Activated T-cell treated with anti-CD3 and anti-CD28 coated beads, Interleukin-2, amount 50 U/mL, for 1 hour (primary cell): ENCODE measurements at regions not wholly inside any gene's neighbourhood (a gene's known extent, or its start where the extent isn't known, plus 50 kb on each side); places are given as distances from the start of the nearest gene placed in this dataset.

Source experiments
- DNase-seq: peaks from one replicate; pipeline ENCODE4 v3.0.0-alpha.2; 2020

DNA sequence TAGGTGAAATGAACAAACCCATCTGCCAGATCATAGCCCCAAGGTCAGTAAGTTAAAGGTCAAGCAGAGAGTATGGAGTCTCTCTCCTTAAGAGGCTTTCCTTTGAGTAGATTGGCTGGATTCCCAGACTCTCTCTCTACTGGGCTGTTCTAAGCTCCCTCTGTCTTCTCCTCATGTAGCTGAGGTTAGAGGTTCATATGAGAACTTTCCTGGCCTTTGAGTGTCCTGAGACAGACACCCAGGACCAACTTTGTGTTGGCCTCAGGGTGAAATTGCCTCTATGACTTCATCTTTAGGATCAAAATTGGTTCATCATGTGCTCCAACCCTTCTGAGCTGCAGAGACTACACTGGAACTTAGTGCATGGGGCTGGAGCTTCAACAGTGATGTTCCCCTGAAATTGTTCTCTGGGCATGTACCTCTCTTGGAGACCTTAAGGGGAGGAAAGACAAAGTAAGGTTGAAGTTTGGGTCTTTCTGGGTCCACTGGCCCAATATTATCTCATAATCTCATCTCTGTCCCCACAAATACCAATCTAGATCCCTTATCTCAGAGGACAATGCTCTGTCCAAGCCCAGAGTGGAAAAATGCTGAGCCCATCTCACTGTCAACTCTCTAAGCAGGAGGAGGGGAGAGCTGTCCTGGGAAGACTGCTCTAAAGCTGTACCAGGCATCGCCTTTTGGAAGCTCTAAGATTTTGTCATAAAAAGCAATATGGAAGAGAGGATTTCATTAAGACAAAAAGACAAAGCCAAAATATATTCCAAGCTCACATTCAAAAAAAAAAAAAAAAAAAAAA, 177.3 kb upstream of the ARL4C start:
- no peak for DNase-seq

DNA sequence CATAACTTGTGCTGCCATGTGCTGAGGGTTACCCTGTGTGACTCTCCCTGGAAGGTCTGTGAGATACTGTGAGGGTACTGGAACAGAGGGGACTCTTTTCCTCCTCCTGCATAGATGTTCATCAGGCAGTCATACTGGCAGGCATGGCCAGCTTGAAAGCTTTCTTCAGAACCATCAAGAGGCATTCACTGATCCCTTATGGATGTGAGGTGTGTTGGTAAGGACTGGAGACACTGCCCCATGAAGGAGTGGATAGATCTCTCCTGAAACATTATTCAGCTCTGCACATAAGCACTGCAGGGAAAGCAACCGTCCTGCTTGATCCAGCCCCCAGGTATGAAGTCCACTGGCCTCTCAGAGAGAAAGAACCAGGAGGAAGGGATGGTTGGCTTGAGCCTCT, 176.6 kb upstream of the ARL4C start:
- no peak for DNase-seq

DNA sequence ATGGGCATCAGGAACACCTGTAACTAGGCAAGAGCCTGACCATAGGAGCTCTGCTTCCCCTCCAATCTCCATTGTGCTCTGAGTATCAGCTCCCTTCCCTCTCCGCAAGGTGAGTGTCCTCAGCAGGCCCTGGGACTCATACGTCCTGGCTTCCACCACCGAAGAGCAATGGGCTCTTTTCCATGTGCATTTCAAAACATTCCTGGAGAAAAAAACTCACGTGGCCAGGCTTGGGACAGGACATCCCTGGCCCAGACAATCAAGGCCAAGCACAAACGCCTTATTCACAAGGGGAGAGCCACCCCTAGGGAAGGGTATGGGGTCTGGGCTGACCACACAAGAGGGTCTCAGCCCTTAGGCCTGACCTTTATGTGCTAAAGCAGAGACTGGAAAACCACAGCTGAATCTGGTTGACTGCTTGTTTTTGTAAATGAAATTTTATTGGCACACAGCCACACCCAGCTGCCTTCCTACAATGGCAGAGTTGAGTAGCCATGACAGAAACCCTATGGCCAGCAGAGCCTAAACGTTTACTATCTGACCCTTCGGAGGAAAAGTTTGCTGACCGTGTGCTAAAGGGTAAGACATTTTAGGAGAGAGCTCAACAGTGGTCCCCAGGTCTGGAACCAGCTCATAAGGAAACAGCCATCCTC, 175.7 kb upstream of the ARL4C start:
- no peak for DNase-seq

DNA sequence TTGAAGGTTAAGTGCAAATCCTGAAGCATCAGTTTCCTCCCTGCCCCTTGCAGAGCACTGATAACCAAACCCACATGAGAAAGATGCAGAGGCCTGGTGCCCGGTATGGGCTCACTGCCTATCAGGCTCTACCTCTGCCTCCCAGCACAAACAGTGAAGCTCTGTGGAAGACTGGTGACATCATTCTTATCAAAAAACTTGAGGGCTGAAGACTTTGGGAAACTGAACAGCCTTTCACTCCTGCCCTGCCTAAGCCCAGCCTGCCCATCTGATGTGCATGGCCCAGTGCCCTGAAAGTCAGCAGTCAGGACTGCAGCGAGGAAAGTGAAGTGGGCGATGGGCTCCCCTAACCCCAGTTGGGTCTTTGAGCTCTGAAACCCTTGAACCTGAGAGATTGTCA, 174.8 kb upstream of the ARL4C start:
- no peak for DNase-seq

DNA sequence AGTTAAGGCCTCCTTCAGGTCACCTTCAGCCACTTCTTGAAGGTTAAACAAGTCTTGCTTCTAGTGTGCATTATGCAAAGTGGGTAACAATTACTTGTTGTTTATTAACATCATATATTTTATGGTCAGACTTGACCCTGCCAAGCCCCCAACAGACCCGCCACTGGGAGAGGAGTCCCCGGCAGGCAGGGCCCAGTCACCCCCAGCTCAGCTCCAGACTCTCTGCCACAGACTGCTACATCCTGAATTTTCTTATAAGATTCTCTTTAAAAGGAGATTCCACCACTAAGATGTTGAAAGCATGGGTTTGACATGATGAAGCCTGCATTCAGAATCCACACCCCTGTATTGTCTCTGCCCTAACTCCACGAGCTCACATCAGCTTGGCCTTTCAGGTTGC, 174.3 kb upstream of the ARL4C start:
- DNase-seq, result no peak

DNA sequence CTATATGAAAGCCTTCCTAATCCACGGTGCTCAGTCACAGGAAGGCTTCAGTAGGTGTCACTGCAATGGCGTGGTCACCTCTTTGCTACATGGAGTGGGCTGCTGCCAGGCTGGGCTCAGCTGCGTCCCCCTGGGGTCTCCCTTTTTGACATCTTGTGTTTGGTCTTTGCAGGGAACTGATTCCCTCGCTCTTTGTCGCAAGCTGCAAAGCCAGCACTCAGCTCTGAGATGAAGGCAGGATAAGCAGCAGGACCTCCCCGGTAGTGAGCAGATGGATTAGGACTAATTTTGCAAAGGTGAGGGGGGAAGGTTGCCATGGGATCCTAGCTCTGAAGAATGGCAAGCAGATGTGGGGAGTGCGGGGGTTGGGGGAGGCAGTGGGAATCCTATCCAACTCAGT, 173.9 kb upstream of the ARL4C start:
- DNase-seq, result no peak

DNA sequence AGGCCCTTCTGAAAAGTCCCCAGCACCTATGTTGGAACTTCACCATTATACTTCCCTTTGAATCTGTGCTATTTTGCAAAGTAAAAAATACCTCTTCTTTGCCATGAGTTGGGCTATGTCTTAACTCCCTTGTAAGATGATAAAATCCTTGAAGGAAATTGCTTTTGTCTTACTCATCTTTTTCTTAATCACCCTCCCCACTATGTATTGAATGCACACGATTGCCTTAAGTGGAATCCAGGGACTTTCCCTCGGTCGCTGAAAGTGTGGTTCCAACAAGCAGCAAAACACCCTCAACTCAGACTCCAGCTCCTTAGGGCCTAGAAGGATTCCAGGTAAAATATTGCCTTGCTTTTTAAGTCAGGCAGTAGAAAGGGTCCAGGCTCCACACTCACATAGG, 173.2 kb upstream of the ARL4C start:
- no peak for DNase-seq

DNA sequence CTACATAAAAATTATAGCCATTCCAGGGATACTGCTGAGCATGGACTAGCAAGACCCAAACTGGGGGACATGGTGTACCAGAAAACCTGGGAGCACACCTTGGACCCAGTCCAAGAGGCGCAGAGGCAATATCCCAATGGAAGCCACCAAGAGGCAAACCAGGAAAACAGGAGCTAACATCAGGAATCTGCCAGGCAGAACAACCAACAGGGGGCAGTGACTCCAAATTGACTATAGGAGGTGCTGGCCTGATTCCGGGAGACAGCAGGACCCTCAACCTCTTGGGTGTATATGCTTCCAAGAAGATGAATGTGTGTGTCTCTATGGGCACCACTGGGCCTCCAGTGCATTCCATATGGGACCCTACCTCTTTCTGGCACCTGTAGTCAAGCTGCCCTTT, 172.7 kb upstream of the ARL4C start:
- DNase-seq, result no peak

DNA sequence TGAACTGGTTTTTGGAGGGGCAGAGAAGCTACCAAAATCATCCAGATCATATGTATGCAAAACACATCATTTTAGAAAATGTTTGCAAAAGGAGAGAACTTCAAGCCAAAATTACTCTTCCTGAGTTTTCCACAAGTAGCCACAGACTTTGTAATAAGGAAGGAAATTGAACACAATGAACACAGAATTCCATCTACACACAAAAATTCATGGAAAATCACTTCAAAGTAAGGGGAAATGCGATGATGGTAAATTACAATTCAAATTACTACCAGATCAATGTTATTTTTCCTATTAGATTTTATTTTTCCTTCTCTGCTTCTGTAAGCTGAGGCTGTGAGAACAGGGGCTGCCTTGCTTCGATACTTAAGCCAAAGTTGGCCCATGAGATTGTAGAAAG, 172.1 kb upstream of the ARL4C start:
- no peak for DNase-seq

DNA sequence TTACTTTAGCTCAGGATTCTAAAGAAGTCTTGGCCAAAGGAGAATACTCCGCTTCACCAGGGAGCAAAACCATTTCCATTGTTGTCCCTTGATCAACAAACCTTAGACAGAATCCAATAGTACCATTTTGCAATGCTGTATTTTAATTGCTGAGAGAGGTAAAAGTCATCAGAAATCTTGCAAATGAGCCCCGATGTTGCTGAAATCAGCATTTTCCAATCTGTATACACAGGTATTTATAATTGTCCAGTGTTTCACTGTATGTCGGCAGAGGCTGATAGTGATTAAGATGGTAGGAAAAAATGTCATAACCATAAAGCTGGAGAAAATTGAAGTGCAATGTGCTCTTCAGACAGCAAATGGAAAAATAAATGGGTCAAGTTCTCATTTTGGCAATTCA, 170.0 kb upstream of the ARL4C start:
- no peak for DNase-seq

DNA sequence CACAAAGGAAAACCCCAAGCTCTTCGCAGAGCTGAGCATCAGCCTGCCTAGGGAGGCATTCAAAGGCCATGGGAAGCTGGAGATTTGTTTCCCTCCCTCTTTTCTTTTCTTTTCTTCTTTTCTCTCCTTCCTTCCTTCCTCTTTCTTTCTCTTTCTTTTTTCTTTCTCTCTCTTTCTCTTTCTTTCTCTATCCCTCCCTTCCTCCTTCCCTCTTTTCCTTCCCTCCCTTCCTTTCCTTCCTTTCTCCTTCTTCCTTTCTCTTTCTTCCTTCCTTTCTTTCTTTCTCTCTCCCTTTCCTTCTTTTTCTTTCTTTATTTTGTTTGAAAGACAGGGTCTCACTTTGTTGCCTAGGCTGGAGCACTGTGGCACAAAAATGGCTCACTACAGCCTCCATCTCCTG, 168.4 kb upstream of the ARL4C start:
- DNase-seq, result no peak

DNA sequence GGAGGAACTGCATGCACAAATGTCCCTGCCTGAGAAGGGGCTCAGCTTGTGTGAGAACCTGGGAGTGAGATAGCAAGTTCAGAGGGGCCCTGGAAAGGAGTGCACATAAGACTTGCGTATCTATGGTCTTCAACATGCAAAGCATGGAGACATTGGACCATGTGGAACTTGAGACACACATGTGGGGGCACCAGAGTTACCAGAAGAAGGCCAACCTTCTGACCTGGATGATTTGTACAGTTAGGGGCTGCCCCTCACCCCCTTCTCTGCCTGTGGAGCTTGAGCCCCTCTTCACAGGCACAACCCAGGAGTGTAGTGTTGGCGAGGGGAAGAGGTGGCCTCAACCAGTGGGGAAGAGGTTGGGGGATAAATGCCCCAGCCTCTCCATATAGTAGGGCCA, 165.0 kb upstream of the ARL4C start:
- no peak for DNase-seq

DNA sequence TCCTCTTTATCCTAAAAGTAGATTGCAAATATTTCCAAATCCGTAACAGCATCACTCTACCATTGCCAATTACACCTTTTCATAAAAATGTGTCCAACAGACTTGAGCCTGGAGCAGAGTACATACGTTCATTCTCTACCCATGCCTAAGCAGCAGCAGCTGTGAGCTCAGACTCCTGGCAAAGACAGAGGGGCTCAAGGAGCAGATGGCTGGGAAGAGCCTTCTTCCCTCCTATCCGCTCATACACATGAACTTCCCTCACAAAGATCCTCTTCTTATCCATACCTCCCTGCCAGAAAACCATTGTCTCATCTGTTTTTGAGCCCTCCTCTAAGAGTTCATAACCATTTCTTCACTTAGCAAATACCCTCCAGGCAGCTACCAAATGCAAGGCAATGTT, 164.3 kb upstream of the ARL4C start:
- DNase-seq, result no peak

DNA sequence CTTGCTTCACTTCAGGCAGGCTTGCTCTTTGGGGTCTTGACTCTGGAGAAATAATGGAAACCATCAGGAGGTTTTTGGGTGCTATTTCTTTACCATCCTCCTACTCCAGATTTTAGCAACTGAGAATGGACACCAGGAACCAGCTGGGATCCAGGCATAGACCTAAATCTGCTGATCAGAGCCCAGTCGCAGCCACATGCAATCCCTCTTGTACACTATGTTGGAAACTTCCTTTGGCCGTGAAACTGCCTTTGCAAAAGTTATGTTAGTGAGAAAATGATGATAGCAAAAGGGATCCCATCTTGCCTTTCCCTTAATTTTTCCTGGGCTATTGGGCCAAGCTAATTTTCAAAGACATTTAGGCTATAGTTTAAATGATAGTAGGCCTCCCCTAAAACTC, 158.8 kb upstream of the ARL4C start:
- DNase-seq, result no peak

DNA sequence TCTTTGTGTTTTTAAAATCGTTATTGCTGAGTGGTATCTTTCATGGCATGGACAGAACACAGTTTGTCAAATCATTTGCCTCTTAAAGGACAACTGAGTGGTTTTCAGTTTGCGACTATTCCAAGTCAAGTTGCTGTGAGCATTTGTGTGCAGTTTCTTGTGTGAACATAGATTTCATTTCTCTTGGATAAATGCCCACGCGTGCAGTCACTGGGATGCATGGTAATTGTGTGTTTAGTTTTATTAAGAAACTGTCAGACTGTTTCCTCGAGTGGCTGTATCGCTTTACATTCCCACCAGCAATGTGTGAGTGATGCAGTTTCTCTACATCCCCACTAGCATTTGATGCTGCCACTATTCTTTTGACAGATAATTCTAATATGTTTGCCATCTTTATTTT, 154.0 kb upstream of the ARL4C start:
- DNase-seq, result no peak

DNA sequence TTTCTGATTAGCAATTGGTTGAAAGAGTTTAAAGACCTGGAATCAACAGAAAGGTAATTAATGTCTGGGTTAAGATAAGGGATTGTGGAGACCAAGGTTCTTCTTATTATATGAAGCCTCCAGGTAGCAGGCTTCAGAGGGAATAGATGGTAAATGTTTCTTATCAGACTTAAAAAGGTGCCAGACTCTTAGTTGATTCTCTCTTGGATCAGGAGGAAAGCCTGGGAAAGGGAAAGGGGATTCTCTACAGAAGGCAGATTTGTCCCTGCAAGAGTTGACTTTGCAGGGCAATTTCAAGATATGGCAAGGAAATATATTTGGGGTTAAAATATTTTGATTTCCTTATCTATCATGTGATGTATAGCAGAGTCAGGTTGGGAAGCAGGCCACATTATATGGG, 153.1 kb upstream of the ARL4C start:
- DNase-seq, result no peak

DNA sequence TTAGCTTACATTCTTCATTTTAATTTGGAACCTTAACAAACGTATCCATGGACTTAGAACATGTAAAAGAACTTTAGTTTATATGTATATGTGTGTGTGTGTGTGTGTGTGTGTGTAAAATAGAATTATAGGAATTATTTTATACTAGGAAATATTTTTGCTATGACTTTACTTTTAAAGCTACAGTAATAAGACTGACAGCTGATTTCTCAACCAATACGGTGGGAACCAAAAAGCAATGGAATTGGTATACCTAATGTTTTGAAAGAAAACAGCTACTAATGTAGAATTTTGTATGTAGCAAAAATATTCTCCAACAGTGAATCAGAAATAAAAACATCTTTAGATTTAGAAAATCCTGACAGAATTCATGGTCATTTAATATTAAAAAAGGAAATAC, 146.5 kb upstream of the ARL4C start:
- DNase-seq, result no peak

DNA sequence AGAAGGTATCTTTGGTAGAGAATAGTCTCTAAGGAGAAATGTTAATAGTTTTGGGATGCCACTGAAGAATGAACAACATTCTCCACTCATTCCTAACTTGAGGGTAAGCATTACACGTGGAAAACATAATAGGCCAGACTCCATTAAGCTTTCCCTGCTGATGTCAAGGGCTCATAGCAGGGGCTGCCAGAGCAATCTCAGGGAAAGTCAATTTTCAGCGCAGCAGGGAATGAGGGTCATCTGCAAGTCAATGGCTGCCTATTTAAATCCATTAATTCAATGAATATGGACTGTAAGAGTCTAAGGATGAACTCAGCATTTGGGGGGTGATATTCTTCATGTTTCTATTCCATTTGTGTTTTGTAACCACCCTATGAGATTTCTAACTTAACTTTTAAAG, 144.2 kb upstream of the ARL4C start:
- no peak for DNase-seq

DNA sequence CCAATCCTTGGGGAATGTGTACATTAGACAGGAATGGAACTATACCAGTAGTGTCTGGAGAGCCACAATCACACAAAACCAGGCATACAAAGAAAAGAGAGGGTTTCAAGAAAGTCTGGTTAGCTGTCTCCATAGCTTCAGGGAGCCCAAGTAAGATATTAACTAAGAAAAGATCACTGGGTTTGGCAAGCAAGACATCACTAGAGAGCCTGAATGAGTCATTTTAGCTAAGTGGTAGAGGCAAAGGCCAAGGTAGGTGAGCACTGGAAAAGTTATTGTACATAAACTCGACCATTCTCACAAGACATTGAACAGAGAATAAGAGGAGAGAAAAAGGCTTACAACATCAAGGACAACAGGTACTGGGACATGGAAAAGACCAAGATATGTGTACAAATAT, 143.8 kb upstream of the ARL4C start:
- DNase-seq, result no peak

DNA sequence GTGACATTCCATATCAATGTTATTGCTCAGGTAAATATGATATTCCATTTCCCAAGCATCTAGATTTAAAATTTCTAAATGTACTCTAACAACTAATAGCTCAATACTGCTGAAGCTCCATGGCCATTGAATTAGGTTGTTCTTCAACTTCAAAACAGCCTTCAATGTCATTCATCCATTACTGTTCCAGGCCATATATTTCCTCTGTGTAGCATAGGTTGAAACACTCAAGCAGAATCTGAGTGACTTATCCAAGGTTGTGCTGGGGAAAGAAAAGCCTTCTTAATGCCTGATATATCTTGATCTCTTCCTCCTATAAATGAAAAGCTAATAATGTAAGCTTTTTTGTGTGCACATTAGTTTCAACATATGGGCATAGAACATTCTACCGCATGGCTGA, 142.1 kb upstream of the ARL4C start:
- no peak for DNase-seq

DNA sequence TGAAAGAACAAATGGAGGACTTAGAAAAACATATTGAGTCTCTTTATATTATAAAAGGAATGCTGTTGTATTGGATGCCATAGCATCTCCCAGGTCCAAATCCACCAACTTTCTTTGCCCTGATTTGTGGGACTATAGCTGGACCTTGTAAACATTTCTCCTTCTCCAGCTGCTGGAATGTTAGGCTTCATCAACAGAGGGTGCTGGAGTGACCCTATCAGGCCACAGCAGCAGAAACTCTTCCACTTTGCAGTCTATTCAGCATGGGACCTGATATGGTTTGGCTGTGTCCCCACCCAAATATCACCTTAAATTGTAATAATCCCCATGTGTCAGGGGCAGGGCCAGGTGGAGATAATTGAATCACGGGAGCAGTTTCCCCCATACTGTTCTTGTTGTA, 138.4 kb upstream of the ARL4C start:
- no peak for DNase-seq

DNA sequence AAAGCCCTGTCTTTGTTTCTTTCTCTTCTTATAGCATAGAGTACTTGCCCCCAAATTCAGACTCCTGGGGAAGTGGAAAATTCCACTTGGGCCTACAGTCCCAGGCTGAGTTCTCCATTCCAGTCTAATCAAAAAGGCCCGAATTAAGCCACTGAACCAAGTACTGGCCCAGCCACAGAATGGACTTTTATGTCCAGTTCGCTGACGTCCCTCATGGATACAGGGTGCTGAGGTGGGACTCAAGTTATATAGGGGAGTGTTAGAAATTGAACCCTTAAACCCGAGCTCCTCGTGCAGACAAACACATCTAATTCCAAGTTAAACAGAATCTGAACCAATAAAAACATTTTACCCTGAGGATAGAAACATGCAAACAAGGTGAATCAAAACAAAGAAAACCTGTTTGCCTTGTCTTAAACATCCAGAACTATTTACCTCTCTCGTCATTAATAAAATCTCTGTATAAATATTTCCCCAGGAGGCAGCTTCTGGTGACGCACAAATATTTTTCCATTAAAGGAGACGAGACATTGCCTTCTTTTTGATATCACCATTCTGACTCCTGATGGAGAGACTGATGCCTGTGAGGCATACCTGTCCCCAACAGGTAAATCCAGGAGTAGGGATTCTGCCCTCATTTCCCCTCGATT, 136.8 kb upstream of the ARL4C start:
- no peak for DNase-seq

DNA sequence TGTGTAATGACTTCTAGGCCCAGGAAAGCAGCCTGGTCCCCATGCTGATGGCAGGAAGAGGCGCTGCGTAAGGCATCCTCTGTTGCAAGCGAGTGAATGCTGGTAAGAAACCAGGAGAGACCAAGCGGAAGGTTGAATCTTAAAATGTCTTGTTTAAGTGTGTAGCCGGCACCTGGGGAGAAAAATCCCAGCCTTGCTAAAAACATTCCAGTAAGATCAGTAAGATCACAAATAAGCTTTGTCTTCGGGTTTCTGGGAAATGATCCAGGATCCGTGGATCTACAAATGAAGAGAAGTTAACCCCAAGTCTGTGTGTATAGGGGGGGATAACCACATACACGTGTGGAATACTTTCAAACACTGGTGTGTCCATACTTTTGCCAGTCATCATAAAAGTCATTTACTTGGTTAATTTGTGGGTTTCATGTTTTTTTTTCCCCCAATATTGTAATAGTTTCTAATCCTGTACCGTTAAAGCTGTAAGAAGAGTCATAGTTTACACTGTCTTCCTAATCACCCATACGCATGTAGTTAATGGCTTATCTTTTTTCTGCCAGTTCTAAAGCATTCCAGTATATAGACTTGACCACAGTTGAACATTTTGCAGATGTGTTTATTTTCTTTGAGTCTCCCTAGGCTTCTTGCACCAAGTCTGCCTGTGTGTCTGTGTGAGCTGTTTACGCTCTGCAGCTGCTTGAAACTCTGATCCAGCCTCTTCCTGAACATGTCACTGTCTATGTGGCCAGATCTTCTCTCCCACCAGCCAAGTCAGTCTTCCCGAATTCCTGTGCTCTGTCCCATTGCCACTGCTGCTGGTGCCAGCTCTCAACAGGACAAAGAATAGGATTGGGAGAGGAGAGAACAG, 135.9 kb upstream of the ARL4C start:
- no peak for DNase-seq
